CD1c-positive myeloid dendritic cell (primary cell): ENCODE measurements at regions not wholly inside any gene's neighbourhood (a gene's known extent, or its start where the extent isn't known, plus 50 kb on each side); places are given as distances from the start of the nearest gene placed in this dataset.

Source experiments
- DNase-seq: peaks from one replicate; pipeline ENCODE4 v3.0.0-alpha.2; 2016; ENCODE audit errors: extremely low spot score

- peak; percentile 63 for DNase-seq
These were observed 549.0 kb upstream of the VRK2 start for GRCh38 chr2:57497489-57498096.

DNA sequence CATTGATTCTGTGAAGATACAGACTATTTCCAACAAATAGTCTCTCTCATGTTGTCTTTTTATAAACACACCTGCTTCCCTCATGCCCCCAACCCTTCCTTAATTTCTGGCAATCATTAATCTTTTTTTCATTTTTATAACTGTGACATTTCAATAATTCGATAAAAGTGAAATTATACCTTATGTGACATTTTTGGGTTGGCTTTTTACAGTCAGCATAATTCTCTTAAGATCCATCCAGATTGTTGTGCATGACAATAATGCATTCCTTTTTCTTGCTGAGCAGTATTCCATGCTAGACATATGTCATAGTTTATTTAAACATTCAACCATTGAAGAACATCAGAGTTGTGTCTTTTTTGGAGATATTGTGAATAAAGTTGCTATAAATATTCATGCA is 541.8 kb upstream of the VRK2 start:
- DNase-seq: no peak

GRCh38 chr2:57509189-57509588 is 537.4 kb upstream of the VRK2 start:
- DNase-seq: no peak

DNA sequence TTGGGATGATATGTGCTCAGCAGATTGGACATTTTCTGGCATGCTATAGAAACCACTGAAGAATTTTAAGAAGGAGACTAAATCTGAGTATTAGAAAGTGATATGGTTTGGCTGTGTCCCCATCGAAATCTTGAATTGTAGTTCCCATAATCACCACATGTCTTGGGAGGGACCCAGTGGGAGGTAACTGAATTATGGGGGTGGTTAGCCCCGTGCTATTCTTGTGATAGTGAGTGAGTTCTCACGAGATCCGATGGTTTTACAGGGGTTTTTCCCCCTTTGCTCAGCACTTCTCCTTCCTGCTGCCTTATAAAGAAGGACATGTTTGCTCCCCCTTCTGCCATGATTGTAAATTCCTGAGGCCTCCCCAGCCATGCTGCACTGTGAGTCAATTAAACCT is 535.9 kb upstream of the VRK2 start:
- no peak for DNase-seq

DNA sequence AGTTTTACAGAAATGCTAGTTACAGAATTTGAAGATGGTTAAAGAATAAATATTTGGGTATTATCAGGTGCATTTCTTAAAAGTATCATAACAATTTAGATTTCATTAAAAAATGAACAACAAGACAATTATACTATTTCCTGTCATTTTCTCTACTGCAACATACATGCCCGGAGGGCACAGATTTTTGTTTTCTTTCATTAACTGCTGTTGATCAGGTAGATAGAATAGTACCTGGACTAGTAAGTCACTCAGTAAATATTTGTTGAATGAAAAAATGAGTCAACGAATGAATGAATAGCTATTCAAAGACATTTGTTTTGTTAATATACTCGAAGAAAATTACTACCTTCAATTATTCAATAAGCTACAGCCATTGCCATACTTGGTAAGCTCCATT is 531.2 kb upstream of the VRK2 start:
- DNase-seq: no peak

- DNase-seq: peak; percentile 69
These were observed 529.8 kb upstream of the VRK2 start for GRCh38 chr2:57516698-57517340.

- no peak for DNase-seq
These were observed 523.3 kb upstream of the VRK2 start for GRCh38 chr2:57523304-57523703.

- DNase-seq: no peak
These were observed 518.9 kb upstream of the VRK2 start for GRCh38 chr2:57527685-57528084.

- no peak for DNase-seq
These were observed 518.1 kb upstream of the VRK2 start for GRCh38 chr2:57528499-57528898.

DNA sequence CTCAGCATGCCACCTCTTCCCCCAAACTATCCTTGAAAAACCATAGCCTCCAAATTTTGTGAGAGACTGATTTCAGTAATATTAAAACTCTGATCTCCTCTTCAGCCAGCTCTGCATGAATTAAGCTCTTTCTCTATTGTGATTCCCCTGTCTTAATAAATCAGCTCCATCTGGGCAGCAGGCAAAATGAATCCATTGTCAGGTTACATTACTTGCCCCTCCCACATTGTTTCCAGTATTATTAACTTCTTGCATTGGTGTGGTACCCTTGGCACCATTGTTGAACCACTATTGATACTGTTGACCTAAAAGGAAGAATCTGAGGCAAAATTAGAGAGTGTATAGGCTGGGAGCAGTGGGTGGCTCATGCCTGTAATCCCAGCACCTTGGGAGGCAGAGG is 512.2 kb upstream of the VRK2 start:
- DNase-seq: no peak

DNA sequence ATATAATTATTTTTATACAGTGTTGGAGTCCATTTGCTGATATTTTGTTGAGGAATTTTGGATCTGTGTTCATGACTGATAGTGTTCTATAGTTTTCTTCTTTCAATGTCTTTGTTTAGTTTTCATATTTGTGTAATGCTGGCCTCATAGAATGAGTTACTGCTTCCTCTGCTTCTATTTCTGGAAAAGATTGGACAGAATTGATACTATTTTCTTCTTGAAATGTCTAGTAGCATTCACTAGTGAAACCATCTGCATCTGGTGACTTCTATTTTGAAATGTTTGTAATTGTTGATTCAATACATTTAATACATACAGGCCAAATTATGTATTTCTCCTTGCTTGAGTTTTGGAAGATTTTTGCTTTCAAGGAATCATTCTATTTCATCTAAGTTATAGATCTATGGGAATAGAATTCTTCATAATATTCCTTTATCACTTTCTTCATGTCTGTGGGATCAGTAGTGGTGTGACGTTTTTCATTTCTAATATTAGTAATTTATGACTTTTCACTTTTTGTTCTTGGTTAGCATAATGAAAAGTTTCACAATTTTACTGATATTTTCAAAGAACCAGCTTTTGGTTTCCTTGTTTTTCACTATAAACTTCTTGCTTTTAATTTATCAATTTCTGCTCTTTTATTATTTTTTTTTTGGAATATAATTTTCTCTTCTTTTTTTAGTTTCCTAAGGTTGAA is 509.9 kb upstream of the VRK2 start:
- no peak for DNase-seq

DNA sequence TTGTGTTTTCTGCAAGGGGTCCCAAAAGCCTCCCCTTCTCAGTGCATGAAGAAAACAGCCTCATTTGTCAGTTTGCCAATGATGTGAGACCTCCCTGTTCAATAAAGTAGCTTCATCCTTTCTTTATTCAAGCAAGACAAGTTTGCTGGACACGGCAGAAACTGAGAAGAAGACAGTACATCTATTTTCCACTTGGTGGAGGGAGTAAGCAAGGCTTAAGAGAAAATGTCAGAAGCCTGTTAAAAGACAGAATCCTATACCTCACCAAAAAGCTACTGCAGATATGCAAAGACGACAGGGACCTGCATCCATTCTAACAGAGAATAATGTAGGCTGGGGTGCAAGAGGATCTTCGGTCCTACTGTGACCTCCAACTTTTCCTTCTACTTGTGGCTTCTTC is 506.8 kb upstream of the VRK2 start:
- no peak for DNase-seq

GRCh38 chr2:57542081-57542480 is 504.5 kb upstream of the VRK2 start:
- no peak for DNase-seq

DNA sequence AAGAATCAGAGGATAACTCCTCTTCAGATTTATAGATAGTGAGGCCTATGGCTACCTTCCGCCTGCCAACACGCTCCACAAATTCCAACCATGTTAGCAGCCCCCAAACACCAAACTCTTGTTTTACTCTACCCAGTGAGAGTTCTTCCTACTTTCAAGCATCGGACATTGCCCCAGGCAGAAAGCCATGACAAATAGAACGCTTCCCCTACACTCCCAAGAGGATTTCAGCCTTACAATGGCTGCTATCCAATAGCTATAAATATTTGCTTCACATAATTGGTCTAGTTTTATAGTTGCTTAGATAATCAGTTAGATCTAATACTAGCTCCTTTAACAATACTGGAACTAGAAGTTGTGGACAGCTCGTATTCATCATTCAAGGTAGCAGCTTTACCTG is 503.4 kb upstream of the VRK2 start:
- no peak for DNase-seq

DNA sequence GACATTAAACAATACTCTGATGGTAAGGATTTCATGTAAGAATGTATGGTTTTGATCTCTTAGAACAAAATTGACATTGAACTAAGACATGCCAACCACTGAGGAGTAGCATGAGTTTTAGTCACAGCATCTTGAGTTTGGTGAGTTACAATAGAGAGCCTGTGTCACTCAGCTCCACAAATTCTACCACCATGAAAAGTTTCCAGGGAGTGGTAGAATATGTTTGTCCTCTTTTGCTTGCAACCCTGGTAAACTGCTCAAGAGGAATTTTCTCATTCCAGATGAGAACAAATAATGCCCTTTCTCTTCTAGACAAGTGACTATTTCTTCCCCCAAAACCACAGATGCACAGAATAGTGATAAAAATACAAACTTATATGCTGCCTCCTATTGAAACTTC is 502.0 kb upstream of the VRK2 start:
- DNase-seq: no peak

DNA sequence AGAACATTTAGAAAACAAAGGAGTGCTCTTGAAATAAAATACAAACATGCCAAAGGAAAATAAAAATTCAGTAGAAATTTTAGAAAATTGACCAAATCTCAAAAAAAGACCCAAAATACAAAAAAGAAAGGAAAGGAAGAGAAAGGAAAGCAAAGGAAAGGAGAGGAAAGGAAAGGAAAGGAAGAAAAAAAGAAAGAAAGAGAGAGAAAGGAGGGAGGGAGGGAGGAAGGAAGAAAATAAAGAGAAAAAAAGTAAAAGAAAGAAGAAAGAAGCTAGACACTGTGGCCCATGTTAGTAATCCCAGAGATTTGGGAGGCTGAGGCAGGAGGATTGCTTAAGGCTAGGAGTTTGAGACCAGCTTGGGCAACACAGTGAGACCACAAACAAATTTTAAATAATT is 500.1 kb upstream of the VRK2 start:
- no peak for DNase-seq

GRCh38 chr2:57549642-57550102 is 496.9 kb upstream of the VRK2 start:
- peak; percentile 70 for DNase-seq

DNA sequence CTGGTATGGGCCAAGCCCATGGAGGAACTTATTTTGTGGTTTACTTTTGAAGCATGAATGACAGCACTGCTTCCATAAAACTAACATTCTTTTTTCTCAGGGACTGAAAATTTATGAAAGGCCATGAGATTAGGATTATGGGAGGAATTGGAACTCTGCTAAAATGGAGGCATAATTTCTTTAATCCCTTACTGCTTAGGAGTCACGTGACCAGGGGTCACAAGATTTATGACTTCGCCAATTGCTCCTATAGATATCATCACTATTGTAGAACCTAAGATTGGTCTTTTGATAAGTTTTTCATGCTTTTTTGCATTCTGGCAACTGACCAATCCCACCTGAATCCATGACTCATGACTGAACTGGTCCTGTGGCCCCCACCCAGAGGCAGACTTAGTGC is 495.7 kb upstream of the VRK2 start:
- DNase-seq: no peak

DNA sequence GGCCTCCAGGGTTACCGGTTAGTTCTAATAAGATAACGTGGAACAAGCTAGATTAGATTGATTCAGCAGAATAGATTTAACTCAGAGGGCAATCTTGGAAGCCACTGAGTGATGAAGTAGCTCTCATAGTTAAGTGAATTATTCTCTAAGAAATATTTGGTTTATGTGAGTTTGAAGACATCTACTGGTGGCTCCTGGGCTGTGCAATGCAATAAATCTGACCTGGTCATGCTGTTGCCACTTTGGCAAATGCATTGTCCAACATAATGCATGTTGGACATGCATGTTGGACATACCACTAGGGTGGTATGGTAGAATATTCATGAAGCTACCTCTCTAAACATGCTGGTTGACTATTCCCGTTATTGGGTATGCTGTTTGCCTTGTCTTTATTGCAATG is 493.7 kb upstream of the VRK2 start:
- DNase-seq: no peak

DNA sequence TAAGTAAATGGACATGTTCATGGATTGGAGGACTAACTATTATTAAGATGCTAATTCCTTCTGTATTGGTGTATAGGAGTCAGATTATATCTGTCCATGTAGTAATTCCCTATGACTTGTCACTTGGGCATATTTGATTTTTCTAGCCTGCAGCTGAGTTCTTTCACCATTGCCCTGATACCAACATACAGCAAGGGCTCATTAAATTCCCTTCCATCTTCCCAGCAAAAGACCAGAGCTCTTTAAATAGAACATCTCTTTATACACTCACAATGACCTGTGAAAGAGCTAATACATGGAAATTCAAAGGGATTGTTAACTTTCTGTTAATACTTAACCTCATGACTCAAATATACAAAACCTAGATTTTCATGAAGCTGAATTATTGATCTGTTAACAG is 492.3 kb upstream of the VRK2 start:
- DNase-seq: no peak

DNA sequence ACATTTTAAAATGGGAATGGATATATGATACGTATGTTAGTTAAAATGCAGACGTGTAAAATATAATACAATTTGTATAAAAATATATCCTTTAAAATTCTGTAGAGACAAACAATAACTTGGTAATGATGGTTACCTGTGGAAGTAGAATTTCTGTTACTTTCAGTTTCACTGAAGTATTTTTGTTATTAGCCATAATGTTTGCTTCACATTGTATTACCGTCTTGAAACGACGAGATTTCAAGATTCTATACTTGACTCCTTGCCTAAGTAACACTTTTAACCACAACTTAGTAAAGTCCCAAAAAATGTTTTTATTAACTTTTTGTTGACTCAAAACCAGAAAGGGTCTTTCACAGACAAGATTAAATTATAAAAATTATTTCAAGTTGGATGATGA is 488.3 kb upstream of the VRK2 start:
- no peak for DNase-seq

- DNase-seq: no peak
These were observed 484.1 kb upstream of the VRK2 start for GRCh38 chr2:57562495-57562894.

GRCh38 chr2:57563015-57563414 is 483.6 kb upstream of the VRK2 start:
- DNase-seq: no peak
